A673 (cell line): ENCODE measurements at regions not wholly inside any gene's neighbourhood (a gene's known extent, or its start where the extent isn't known, plus 50 kb on each side); places are given as distances from the start of the nearest gene placed in this dataset.

ENCODE experiments used
- BruUV-seq: library from RNA; stranded (reverse); fragments of 400-500 nt; replicated peaks from 2 replicates; lab custom pipeline; 2021; lab: Mats Ljungman, UMichigan
- CTCF ChIA-PET: fragments of 300-600 bp; sonication (Branson Sonifier 250); formaldehyde crosslinking; loops from one replicate; lab custom pipeline; 2022; ENCODE audit warnings: antibody characterized with exemption; lab: Charles Lee
- POLR2A ChIA-PET: fragments of 300-600 bp; sonication (Branson Sonifier 250); formaldehyde crosslinking; loops from one replicate; lab custom pipeline; 2022; ENCODE audit warnings: antibody characterized with exemption; ENCODE audit not compliant: low non-redundant PET; lab: Charles Lee
- DNase-seq: peaks from one replicate; pipeline ENCODE4 v3.0.0-alpha.2; 2015; ENCODE audit warnings: low spot score
- H3K27ac ChIP-seq: fragments of 200-600 bp; sonication (generic); 2 replicates; pipeline ENCODE4 v1.5.1; 2016; ENCODE audit warnings: mixed run types, low read depth, mild to moderate bottlenecking, mixed read lengths, antibody characterized with exemption, low read length; ENCODE audit not compliant: poor library complexity, severe bottlenecking
- H3K27me3 ChIP-seq: fragments of 200-600 bp; sonication (generic); replicated peaks from 2 replicates; pipeline ENCODE4 v1.6.1; 2017; ENCODE audit warnings: mixed run types, low read depth, mild to moderate bottlenecking, mixed read lengths, antibody characterized with exemption, low read length; ENCODE audit not compliant: insufficient read depth, poor library complexity
- H3K36me3 ChIP-seq: fragments of 200-600 bp; sonication (generic); 2 replicates; pipeline ENCODE4 v1.6.1; 2016; ENCODE audit warnings: mixed run types, mild to moderate bottlenecking, mixed read lengths, antibody characterized with exemption, low read length; ENCODE audit not compliant: insufficient read depth, poor library complexity, severe bottlenecking
- H3K4me1 ChIP-seq: fragments of 200-600 bp; sonication (generic); 2 replicates; pipeline ENCODE4 v1.6.1; 2017; ENCODE audit warnings: mixed run types, mild to moderate bottlenecking, mixed read lengths, antibody characterized with exemption, low read length; ENCODE audit not compliant: insufficient read depth, poor library complexity, severe bottlenecking
- H3K4me3 ChIP-seq: fragments of 200-600 bp; sonication (generic); 2 replicates; pipeline ENCODE4 v1.5.1; 2016; ENCODE audit warnings: low read depth, mixed run types, mild to moderate bottlenecking, mixed read lengths, low read length; ENCODE audit not compliant: poor library complexity, severe bottlenecking
- H3K9me3 ChIP-seq: fragments of 200-600 bp; sonication (generic); 2 replicates; pipeline ENCODE4 v1.6.1; 2016; ENCODE audit warnings: mixed run types, low read depth, mild to moderate bottlenecking, mixed read lengths, antibody characterized with exemption, low read length; ENCODE audit not compliant: poor library complexity, severe bottlenecking
- EZH2 ChIP-seq: fragments of 200-600 bp; sonication (generic); IDR thresholded peaks from 2 replicates; pipeline ENCODE4 v1.6.1; 2017; ENCODE audit warnings: borderline replicate concordance, low read depth, mild to moderate bottlenecking, mixed read lengths, antibody characterized with exemption, low read length; ENCODE audit not compliant: poor library complexity, severe bottlenecking
- intact Hi-C: fragments of 100-400 bp; cut with micrococcal nuclease; formaldehyde crosslinking; loops from one replicate; pipeline ENCODE4 v1.10.0; 2022; ENCODE audit not compliant: unreplicated experiment
- TF ChIP-seq, protein P1 (sequence below): fragments of 300-800, 200-600 bp; sonication (generic); conservative IDR thresholded peaks from 2 replicates; pipeline ENCODE4 v1.5.1; 2017; ENCODE audit warnings: low read depth, mild to moderate bottlenecking, antibody characterized with exemption, low read length, moderate library complexity, mixed read lengths

DNA sequence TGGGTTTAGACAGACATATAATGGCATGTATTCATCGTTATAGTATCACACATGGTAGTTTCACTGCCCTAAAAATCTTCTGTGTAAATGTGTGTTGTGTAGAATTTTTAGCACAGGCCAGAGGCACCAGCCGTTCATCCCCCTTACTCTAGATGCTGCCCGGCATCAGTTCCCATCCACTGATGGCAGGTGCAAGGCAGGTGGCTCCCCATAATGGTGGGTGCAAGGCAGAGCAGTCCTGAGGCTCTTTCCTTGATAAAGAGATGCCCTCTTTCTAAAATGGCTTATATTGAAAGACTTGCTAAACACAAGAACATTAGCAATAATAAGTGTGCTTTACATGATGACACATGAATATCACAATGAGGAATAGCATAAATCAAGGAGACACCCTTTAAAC, 508.5 kb downstream of the EPHA4 start:
- BruUV-seq, result no TSS peak
- no peaks in the 10 kb centered on the region for H3K36me3 ChIP-seq
- H3K4me3 ChIP-seq, result no peak overlapping the region
- H3K27ac ChIP-seq, result no peak overlapping the region
- no peaks in the 10 kb centered on the region for H3K9me3 ChIP-seq
- ChIA-PET POLR2A (no interaction called here), CTCF (no interaction called here)
- TF ChIP-seq EZH2, result no peak
- TF ChIP-seq, protein P1, sequence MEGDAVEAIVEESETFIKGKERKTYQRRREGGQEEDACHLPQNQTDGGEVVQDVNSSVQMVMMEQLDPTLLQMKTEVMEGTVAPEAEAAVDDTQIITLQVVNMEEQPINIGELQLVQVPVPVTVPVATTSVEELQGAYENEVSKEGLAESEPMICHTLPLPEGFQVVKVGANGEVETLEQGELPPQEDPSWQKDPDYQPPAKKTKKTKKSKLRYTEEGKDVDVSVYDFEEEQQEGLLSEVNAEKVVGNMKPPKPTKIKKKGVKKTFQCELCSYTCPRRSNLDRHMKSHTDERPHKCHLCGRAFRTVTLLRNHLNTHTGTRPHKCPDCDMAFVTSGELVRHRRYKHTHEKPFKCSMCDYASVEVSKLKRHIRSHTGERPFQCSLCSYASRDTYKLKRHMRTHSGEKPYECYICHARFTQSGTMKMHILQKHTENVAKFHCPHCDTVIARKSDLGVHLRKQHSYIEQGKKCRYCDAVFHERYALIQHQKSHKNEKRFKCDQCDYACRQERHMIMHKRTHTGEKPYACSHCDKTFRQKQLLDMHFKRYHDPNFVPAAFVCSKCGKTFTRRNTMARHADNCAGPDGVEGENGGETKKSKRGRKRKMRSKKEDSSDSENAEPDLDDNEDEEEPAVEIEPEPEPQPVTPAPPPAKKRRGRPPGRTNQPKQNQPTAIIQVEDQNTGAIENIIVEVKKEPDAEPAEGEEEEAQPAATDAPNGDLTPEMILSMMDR, result no peak
- no peaks in the 10 kb centered on the region for H3K27me3 ChIP-seq
- no peak for DNase-seq
- H3K4me1 ChIP-seq, result no peaks in the 10 kb centered on the region
- intact Hi-C loops, result no loop called here

DNA sequence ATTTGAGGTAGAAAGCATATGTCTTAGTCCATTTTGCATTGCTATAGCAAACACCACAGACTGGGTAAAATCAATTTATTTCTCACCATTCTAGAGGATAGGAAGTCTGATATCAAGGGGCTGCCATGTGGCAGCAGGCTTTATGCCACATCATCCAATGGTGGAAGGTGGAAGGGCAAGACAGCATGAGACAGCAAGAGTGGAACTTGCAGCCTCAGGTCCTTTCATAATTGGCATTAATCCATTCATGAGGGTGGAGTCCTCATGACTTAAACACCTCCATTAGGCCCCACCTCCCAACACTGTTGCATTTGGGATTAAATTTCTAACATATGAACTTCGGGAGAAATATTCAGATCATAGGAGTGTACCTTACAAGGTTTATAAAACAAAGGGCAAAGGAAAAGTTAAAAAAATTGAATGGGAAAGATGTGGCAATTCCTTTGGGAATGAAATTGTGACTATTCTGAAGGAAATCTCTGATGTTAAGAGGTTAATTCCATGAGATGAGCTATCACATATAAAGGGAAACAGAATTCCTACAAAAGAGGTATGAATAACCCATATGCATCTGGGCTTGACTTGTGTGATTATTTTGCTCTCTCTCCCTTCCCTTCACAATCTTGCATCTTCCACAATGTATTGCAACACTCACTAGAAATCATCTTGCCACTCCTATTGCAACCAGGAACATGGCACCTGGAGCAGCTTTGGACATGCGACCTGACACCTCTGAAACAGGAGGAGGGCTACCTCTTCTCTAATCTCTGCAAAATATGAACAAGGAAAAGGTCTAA, 507.8 kb downstream of the EPHA4 start:
- Histone ChIP-seq H3K9me3 (no peaks in the 10 kb centered on the region), H3K4me1 (no peaks in the 10 kb centered on the region), H3K36me3 (no peaks in the 10 kb centered on the region), H3K27me3 (no peaks in the 10 kb centered on the region), H3K4me3 (no peak overlapping the region), H3K27ac (no peak overlapping the region)
- POLR2A ChIA-PET, result no interaction called here
- CTCF ChIA-PET, result no interaction called here
- no peak for DNase-seq
- BruUV-seq, result no TSS peak
- intact Hi-C loops, result no loop called here
- TF ChIP-seq EZH2, result no peak
- TF ChIP-seq, protein P1, result no peak

DNA sequence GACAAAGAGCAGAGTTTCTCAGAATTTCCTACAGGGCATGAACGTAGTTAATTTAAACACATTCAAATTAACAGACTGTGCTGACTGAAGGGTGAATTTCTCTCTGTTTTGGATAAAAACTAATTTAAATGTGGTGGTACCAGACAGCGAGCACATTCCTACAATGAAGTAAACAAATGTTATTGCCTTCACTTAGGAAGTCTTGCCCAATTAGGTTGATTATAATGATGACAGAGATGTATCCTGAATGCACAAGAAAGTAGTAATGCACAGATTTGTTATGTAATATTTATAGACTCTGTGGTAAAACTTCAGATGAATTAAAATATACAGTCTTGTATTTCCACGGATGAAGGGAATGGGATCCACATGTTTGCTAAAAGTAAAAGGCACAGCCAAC, 507.2 kb downstream of the EPHA4 start:
- ChIA-PET POLR2A (no interaction called here), CTCF (no interaction called here)
- Histone ChIP-seq H3K27me3 (no peaks in the 10 kb centered on the region), H3K9me3 (no peaks in the 10 kb centered on the region), H3K4me1 (no peaks in the 10 kb centered on the region), H3K4me3 (no peak overlapping the region), H3K36me3 (no peaks in the 10 kb centered on the region), H3K27ac (no peak overlapping the region)
- intact Hi-C loops, result no loop called here
- DNase-seq, result no peak
- BruUV-seq, result no TSS peak
- no peak for TF ChIP-seq EZH2
- TF ChIP-seq, protein P1, result no peak
